ENCODE measurements at regions not wholly inside any gene's neighbourhood (a gene's known extent, or its start where the extent isn't known, plus 50 kb on each side); places are given as distances from the start of the nearest gene placed in this dataset.

DNA sequence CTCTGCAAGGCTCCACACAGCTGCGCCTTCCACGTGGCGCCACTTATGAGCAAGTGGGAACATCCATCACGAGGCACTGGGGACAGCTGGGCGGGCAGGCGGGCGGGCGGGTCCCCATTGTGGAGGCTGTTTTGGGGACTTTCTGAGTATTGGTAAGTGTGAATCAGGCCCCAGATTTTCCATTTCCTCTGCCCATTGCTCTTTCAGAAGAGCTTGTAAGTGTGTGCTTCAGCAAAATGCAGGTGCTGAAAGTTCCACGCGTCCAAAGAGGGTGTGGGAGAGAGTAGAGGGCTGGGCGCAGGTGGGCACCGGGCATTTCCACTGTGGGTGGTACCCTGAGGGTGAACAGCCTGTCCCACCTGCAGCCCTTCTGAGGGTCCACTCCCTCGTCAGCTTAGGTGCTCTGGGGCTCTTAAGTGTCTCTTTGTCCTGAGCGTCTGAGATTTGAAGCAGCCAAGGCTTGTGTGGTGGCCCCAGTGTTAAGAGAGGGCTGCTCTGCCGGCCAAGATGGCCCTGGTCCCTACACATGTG is 177.1 kb downstream of the RPLP1 start:
- ChIA-PET POLR2A (no interaction called here), CTCF (no interaction called here)
- DNase-seq (ENCODE audit: low read depth, low spot score) = no peak
- TF ChIP-seq CTCF (IDR thresholded peaks at IDR 0.05; ENCODE audit: insufficient read depth, low read length, missing control alignments) = no peak
- H3K4me3 ChIP-seq (ENCODE audit: low read depth, low read length) = no peak overlapping the region

- H3K4me3 ChIP-seq (ENCODE audit: low read depth, low read length) = no peak overlapping the region
- POLR2A ChIA-PET = no interaction called here
- TF ChIP-seq CTCF (IDR thresholded peaks at IDR 0.05; ENCODE audit: insufficient read depth, low read length, missing control alignments) = no peak
- CTCF ChIA-PET = no interaction called here
- no peak for DNase-seq (ENCODE audit: low read depth, low spot score)
These were observed 178.4 kb downstream of the RPLP1 start for GRCh38 chr15:69631005-69631404.

DNA sequence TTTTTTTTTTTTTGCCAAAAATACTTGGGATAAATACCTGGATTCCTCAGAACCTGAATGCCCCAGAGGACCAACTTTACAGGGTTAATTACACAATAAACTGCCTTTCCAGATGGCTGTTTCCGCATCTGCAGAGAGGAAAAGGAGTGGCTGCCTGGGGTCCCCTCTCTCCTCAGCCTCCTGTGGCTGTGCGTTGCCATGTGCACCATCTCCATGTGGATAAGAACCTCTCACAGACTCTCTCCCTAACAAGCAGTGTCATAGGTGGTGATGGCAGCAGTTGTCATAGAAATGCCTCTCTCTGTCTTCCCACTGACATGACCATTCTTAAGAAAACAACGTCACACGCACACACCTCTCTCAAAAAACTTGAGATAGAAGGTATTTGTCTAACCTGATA is 179.4 kb downstream of the RPLP1 start:
- no peak for TF ChIP-seq CTCF (IDR thresholded peaks at IDR 0.05; ENCODE audit: insufficient read depth, low read length, missing control alignments)
- DNase-seq (ENCODE audit: low read depth, low spot score) = no peak
- POLR2A ChIA-PET = no interaction called here
- CTCF ChIA-PET = no interaction called here
- no peak overlapping the region for H3K4me3 ChIP-seq (ENCODE audit: low read depth, low read length)

GRCh38 chr15:69634860-69635259 is 182.2 kb downstream of the RPLP1 start:
- DNase-seq (ENCODE audit: low read depth, low spot score) = no peak
- H3K4me3 ChIP-seq (ENCODE audit: low read depth, low read length) = no peak overlapping the region
- POLR2A ChIA-PET = no interaction called here
- no peak for TF ChIP-seq CTCF (IDR thresholded peaks at IDR 0.05; ENCODE audit: insufficient read depth, low read length, missing control alignments)
- CTCF ChIA-PET = no interaction called here

- no peak for DNase-seq (ENCODE audit: low read depth, low spot score)
- H3K4me3 ChIP-seq (ENCODE audit: low read depth, low read length) = no peak overlapping the region
- no peak for TF ChIP-seq CTCF (IDR thresholded peaks at IDR 0.05; ENCODE audit: insufficient read depth, low read length, missing control alignments)
- POLR2A ChIA-PET = no interaction called here
- CTCF ChIA-PET = no interaction called here
These were observed 183.7 kb downstream of the RPLP1 start for GRCh38 chr15:69636169-69636915.

DNA sequence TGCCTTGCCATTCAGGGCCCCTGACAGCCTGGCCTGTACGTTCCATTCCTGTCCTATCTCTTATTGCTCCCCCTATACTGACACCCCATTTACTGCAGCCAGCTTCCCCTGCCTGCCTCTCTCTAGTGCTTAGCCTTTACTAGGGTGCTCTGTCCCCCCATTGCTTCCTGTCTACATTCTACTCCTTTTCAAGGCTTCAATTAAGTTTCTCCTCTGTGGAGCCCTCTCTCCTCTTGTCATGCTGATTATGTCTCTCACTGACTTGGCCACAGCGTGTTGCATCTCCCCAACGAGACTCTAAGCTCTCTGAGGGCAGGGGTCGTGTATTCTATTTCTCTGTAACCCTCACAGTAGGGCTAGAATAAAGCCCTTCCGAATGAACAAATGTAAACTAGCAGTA is 185.2 kb downstream of the RPLP1 start:
- POLR2A ChIA-PET = no interaction called here
- DNase-seq (ENCODE audit: low read depth, low spot score) = no peak
- no peak overlapping the region for H3K4me3 ChIP-seq (ENCODE audit: low read depth, low read length)
- CTCF ChIA-PET = no interaction called here
- TF ChIP-seq CTCF (IDR thresholded peaks at IDR 0.05; ENCODE audit: insufficient read depth, low read length, missing control alignments) = no peak
